ENCODE measurements at regions not wholly inside any gene's neighbourhood (a gene's known extent, or its start where the extent isn't known, plus 50 kb on each side); places are given as distances from the start of the nearest gene placed in this dataset.

DNA sequence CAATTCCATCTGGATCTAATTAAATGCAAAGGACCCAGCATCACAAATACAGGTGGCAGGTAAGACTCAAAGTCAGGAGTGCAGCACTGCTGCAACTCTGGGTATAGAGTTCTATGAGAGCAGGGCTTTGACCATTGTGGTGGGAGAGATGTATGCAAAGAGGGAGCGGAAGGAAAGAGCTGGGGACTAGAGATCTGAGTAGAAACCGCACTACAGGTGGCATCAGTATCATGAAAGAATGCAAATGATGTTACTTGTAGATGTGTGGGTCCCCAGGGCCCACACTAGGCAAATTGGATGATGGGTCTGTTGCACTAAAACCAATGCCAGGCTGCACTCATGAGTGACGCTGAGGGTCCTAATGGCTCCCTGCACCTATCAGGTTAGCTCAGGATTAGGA, 287.1 kb upstream of the ASIC2 start:
- DNase-seq: no peak

DNA sequence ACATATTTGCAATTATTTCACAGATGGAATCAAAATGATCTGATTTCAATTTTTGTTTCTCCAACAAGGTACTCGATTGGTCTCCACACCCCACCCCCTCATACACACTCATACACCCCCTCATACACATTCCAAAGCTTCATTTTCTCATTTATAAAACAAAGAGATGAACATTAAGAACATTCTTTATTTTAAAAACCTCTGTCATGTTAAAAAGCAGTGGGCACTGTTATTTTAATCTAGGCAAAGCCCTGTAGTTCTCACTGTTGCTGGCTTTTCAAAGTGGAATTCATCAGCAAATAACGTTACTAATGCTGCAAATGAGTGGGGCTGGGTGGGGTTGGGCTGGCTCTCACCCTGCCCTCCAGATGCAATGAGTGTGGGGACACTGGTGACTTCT, 289.6 kb upstream of the ASIC2 start:
- DNase-seq: no peak

DNA sequence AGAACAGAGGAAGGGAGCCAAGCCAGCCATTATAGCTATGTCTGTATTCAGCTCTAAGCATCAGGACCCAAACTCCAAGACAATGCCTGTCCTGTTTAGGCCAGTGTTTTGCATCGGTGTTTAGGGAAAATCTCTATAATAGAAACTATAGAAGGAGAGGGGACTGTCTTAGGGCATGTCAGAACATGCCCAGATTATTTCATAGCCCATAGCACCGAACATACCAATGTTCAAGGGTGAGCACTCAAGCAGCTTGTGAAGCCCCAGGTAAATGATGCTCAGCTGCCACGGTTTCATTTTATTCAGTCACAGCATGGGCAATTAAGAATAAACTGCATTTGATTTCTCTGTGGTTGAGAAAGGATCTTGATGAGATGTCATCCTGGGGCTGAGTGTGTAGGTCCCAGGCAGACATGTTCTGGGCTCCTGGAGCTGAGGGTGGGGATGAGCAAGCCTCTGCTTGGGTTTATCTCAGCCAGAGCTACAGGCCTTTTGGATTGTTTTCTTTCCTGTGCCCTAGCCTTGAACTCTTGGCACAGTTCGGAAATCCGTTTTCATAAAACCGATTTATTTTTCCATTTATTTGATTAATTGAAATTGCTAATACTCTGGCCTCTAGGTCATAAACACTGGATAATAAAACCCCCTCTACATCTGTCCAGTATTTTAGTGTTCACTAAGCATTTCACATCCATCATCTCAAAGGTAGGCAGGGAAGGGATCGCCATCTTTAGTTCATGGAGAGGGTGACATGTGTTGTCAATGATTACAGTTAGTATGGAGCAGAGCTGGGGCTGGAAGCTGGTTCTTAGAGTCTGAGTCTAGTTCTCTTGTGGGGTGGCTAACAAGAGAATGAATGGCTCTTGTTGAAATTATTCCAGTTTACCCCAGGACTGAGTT, 290.7 kb upstream of the ASIC2 start:
- no peak for DNase-seq

GRCh38 chr17:33593991-33594390, 300.9 kb upstream of the ASIC2 start:
- DNase-seq: no peak

DNA sequence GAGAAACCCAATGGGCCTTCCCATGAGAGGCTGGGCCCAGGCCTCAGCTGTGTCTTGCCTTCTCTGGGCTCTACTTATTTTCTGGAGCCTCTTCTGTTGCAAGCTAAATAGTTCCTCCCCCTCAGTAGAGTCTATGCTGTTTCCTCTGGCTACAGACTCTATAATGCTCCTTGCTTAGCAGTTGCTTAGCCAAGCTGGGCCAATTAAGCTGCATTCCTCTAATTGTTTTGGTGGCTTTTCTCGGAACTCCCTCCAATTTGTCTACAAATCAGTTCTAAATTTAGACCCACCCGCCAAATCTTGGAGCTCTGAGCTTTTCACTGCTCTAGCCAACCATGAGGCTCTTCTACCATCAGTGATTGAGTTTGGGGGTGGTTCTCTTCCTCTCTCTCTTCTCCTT, 302.7 kb upstream of the ASIC2 start:
- DNase-seq: no peak

DNA sequence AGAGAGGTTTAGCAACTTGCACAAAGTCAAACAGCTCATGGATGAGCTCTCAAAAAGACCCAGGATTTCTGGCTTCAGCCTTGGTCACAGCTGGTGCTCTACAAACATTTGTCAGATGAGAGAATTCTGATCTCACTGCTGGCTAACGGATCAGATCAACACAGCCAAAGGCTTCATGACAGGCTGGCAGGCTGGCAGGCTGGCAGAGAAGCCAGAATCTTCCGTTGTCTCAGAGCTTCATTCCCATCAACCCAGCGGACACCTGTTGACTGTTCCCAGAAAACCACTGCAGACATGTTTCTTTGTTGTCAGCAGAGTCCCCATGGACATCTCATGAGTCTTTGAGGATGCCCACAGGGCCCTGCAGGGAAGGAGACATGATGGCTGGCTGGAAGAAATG, 303.8 kb upstream of the ASIC2 start:
- no peak for DNase-seq

DNA sequence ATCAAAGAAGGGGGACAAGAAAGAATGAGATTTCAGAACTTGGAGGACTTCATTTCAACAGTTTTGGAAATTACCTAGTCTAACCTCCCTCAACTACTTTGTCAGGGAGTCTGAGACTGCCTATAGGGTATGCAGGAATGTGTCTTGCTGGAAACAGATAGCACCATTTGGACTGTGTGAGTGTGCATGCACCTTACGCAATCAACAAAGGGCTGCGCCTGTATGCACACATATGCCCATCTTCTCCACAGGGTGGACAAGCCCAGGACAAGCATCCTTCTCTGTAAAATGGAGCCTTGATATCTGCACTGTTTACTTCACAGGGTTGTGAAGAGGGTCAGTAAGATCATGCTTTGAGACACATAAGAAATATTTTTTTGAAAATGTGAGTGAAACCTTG, 305.7 kb upstream of the ASIC2 start:
- no peak for DNase-seq

DNA sequence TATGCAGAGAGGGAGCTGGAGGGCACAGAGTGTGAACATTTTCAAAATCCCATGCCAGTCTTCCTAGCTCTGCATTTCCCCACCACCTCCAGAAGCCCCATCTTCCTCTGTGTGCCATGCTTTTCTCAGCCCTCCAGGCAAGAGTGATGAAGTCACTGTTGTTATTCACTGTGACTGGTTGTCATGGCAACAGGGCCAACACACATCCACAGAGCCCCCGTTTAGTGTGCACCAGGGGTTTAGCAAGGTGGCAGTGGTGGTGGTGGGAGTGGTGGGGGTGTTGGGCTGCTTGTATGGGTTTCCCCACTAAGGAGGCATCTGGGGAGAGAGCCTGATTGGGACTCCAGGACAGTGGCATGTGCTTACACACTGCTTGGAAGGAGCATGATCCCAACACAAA, 309.9 kb upstream of the ASIC2 start:
- peak; percentile 8 for DNase-seq

GRCh38 chr17:33603789-33604188, 310.7 kb upstream of the ASIC2 start:
- no peak for DNase-seq

DNA sequence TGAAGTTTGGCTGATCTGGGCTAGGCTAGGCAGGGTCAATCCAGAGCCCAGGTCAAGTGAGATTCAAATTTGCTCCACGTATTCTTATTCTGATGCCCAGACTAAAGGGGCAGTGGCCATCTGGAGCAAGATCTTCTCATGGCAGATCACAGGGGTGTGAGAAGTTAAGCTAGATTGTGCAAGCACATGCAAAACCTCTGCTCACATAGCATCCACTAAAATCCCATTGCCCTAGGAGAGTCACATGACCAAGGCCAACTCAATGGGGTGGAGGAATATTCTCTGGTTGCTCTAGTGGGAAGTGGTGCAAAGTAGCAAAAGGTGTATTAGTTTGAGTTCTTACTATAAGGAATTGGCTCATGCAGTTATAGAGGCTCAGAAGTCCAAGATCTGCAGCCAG, 318.4 kb upstream of the ASIC2 start:
- DNase-seq: no peak

DNA sequence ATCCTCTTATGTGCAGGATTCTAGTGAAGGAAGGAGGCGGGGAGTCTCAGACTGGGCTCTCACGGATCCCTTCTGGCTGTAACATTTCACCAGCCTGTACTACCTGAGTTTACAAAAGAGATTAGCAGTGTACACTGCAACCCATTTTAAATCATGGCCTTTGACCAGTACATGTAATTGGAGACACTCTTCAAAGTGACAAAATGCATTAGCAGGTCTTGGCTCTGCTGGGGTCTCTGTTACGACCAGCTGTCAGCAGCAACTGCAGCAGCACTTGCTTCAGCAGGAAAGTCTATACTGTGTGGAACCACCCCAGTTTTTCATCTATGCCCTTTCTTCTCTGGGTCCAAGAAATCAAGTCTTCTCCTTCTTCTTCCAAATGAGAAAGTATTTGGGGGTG, 322.8 kb upstream of the ASIC2 start:
- DNase-seq: peak; percentile 43

DNA sequence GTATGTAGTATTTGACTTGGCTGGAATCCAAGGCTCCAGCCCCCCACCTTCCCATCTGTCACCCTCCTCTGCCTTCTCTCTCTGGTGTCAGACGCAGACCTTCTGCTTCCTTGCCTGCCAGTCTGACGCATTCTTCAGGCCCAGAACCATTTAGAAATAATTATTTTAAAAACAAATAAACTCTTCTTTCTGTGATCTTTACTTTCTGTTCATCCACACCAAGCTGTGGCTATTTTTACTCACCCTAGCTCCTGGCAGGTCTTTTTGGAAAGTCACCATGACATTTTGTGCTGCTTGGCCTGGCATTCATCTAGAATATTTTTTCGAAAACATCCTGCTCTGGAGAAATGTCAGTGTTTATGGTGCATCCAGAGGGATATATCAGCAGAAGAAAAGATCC, 330.7 kb upstream of the ASIC2 start:
- peak; percentile 6 for DNase-seq

GRCh38 chr17:33628500-33629346, 335.6 kb upstream of the ASIC2 start:
- DNase-seq: no peak

GRCh38 chr17:33633446-33633845, 340.4 kb upstream of the ASIC2 start:
- DNase-seq: no peak

GRCh38 chr17:33637534-33637933, 344.4 kb upstream of the ASIC2 start:
- DNase-seq: no peak

DNA sequence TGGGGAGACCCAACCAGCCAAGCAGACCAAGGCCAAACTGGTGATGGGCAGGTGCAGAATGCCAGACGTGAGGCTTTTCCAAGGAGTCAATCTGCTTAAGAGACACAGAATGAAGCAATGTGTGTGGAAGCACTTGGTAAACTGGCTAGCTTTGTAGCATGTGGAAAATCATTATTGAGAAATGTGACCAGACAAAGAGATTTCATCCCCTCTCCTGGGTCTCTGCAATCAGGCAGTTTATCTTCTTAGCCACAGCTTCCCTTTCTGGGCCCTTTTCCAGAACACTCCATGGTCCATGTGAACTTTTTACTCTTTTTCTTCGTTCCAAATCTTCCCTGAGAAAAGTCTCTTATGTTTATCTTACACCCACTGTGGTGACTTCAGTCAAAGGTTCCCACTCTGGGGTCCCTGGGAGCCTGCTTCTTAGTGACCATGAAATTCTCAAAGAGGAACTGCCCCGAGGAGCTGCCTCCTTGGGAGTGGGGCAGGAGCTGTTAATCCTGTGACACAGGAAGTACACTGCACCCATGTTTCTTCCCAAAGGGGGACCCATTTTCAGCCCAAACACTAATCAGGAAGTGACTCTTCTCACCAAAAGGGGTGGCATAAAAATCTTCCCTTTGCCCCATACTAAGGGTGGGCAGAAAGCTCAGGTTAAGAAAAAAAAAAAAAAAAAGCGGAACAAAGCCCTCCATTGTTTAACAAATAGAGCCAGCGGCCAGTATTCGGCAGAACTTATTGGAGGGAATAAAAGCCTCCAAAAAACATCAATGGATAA, 346.2 kb upstream of the ASIC2 start:
- DNase-seq: no peak

DNA sequence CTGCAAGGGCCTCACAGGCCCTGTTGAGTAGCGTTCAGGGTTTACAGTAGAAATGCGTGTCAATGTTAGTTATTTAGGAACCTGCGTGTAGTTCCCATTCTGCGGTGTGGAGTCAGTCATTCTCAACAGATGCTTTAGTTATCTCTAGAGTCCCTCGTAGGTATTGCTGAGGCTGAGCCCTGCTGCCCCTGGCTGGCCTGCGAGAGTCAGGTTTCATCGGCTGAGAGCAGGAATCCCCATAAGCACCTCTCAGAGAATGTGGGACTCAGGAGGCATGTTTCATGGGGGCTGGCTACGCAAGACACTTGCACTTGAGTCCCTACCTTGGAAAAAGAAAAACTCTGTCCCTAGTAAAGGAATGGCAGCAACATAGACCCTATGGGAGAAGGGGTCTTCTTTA, 347.5 kb upstream of the ASIC2 start:
- no peak for DNase-seq

- peak; percentile 13 for DNase-seq
These were observed 348.9 kb upstream of the ASIC2 start for GRCh38 chr17:33642002-33642401.

DNA sequence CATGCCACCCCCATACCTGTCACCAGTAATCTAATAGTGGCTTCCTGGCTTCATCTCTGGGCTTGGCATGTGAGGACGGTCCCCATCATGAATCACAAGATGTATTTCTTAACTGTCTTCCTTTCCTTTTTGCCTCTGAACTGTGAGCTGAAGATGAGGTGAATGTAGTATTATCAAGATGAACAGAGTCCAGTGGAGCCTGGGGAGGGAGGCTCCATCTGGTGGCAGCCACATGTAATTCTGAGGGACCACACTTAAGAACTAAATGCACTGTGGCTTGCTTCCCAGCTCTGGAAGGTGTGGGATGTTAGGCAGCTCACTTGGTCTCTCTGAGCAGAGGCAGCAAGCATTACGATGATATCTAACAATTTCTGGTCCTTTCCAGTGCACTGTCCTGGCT, 354.9 kb upstream of the ASIC2 start:
- no peak for DNase-seq

DNA sequence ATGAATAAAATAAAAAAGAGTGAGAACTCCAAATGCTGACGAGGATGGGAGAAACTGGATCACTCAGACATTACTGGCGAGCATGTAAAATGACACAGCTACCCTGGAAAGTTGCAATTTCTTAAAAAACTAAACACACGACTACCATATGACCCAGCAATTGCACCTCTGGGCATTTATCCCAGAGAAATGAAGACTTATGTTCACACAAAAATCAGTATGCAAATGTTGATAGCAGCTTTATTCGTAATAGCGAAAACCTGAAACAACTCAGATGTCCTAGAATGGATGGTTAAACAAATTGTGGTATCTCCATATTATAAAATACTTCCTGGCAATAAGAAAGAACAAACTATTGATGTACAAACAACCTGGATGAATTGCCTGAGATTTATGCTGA, 357.2 kb upstream of the ASIC2 start:
- no peak for DNase-seq

DNA sequence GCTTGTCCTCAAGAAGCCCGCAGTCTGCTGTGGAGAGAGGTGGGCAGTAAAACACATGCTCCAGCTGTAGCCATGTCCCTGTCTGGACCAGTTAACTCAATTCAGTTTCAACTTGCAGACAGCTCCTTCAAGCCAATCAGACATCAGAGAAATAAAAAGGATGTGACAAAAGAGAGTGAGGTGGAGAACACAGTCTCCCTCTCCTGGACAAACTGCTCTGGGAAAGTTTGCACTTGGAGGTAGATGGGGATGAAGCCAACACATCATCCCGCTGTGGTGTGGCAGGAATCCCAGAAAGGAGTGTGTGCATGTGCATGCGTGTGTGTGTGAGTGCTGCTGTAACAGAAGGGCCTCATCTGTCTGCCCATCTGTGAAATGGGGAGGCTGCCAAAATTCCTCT, 358.6 kb upstream of the ASIC2 start:
- DNase-seq: no peak

DNA sequence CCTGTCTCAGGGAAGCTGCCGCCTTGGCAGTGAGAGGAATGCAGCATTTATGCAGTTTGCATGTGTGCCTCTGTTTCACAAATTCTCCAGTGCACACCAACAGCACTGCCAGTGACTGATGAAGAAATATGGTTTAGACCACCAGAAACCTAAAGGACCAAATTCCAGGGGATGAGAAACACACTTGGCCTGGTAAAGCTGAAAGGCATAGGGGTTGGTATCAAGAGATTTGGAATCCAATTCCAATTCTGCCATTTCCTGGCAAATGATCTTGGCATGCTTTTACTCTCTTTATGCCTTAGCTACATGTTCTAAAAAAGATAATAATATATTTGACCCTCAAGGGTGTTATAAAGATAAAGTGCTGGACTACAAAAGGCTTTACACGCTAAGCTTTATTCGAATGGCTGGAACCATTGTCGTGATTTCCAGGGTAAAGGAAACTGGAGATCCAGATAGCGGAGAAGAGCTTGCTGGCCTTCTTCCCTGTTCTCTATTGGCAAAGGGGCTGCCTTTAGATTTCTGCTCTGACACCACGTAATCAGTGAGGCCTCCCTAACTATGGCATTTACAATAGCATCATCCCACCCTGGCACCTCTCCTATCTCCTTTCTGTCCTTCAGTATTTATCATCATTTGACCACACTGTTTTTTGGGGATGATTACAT, 359.8 kb upstream of the ASIC2 start:
- DNase-seq: no peak

- DNase-seq: no peak
These were observed 360.3 kb upstream of the ASIC2 start for GRCh38 chr17:33653399-33653788.

All from NCI-H69 (cell line).